NCI-H446 treated with DMSO at 0.1 percent for 48 hours (cell line): ENCODE measurements at regions not wholly inside any gene's neighbourhood (a gene's known extent, or its start where the extent isn't known, plus 50 kb on each side); places are given as distances from the start of the nearest gene placed in this dataset.

Experiments
- DNase-seq: peaks from one replicate; lab custom pipeline; 2025; lab: John Stamatoyannopoulos, UW

DNA sequence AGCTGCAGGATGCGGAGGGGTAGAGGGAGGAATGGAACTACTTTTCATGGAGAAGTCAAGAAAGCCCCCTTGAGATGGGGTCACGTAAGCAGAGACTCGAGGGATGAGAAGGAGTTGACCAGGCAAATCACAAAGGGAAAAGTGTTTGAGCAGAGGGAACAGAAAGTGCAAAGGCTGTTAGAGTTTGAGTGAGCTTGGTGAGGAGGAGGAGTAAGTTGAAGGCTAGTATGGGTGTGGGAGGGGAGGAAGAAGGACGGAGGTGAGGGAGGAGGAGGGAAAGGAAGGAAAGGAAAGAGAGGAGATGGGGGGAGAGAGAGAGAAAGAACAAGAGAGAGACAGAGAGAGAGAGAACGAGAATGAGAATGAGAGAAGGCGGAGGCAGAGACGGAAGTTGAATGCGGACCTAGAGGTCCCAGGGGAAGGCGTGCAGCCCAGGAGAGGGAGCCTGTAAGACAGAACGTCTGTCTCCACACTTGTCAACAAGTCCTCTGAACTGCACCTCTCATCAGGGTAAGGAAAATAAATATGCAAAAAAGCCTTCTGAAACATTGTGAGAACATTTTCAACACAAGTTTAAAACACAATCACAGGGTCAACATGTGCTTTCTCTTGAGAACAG, 279.8 kb upstream of the EEF2KMT start:
- DNase-seq, result no peak

DNA sequence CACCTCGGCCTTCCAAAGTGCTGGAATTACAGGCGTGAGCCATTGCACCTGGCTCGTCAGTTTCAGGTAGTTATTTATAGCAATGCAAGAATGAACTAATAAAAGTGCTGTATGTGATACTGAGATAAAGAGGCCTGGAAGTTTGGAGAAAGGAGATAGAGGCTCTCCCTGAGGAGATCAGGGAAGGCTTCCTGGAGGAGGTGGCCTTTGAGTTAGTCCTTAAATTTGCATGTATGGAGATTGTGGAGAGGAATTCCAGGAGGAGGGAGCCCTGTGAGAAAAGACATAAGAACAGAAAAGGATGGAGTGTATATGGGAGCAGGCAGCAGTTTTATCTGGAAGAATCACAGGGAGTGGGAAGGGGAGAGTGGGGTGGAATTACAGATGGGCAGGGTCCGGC, 276.6 kb upstream of the EEF2KMT start:
- no peak for DNase-seq

DNA sequence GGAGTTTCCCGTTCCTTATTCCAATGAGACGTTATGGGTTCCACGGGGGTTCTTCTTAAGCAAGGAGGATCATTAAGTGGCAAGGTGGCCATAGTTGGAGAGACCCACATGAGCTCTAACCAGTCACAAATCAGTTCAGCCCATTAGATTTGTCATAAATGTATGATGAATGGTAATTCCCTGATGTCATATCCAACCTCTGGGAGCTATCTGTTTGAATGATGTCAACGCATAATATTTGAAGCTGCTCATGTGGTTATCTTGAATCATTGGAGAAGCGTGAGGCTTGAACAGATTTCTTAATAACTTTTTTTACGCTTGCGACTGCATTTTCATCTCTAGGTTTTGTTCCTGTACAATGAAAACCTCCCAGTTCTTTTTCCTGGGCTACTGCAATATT, 270.4 kb upstream of the EEF2KMT start:
- no peak for DNase-seq

DNA sequence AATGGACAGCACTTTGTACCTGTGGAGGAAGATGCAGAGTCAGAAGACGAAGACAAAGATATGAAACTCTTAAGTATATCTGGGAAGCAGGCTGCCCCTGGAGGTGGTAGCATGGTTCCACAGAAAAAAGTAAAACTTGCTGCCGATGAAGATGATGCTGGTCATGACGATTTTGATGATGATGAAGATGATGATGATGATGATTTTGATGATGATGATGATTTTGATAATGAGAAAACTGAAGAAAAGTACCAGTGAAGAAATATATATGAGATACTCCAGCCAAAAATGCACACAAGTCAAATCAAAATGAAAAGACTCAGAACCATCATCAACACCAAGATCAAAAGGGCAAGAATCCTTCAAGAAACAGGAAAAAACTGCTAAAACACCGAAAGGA, 268.5 kb upstream of the EEF2KMT start:
- DNase-seq, result no peak

DNA sequence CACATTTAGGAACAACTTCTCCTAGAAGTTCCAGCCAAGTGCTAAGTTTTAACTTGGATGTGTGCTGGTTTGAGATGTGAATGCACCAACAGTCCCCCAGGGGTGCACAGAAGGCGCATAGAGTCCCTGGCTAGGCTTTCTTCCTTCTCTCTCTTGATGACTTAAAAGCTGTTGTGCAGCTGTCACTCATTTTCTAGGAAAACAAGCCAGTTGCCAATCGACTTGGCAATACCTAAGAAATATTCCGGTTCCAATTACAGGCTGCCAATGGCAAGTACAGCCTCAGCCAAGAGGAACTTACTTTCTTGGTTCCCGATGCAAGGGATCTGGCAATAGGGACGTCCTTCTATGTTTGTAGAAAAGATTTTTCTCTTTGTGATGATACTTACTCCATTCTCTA, 266.6 kb upstream of the EEF2KMT start:
- DNase-seq, result peak; percentile 5

DNA sequence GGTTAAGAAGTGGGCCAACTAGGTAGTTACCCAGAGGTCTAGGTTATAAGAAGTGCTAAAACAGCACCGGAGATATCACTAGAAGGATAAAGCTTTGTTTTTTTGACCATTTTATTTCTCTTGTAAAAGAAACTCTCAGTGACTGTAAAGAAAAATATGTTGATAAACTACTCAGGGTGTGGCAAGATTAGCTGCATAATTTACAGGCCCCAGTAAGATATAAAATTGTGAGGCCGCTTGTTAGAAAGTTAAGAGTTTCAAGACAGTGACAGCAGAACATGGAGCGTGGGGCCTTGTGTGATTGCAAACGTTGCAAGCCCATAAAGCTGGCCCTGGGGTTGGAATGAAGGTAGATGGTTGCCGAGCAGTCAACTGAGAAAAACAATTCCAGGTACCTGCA, 263.7 kb upstream of the EEF2KMT start:
- no peak for DNase-seq

DNA sequence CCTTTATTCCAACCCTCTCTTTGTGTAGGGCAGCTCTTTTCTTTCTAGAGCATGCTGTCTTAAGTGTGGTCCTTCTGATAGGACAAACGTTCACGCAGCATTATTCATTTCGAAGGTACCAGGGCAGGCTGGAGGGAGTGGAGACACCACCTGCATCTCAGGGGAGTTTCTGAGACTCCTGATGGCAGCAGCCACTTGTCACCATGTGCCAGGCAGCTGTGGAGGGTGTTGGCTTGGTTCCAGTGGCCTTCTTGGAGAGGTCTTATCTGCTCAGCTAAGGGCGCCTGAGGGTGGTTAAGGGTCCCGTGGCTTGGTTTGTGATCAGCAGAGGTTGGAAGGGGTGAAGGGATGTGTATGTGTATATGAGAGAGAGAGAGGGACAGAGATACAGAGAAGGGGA, 257.1 kb upstream of the EEF2KMT start:
- DNase-seq, result no peak

DNA sequence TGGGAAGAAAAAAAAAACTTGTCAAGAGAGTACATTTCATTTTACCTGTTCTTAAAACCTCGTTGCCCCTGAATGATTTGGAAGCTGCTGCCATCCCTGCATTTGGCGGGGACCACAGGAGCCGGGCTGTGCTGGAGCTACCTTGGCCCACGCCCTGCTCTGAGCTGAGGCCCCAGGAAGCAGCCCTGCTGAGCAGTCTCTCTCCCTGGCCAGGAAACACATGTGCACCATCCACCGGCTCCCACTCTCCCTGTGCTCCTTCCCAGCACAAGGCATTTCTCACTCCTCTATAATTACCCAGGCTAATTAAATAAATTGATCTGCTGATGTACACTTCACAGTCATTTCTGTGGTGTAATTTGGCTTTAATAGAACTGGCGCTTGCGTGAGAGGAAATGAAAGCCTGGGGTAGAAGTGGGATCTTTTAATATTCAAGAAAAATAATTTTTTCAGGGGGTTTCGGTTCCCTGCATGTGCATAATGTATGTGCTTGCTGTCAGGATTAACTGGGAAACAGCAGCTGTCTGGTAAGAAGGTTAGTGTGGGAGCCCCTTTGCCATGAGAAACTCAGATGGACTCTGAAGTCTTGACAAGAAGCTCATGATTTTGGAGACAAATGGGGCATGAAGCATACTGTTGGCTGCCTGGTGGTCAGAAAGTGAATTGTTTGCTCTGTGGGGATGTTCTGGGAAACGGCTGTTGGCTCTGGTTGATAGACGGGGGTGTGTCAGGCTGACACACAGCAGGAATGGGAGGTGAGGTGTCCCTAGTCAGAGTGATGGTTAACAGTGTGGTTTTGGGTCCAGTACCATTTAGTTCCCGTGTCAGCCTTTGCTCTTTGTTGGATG, 252.3 kb upstream of the EEF2KMT start:
- DNase-seq, result no peak

DNA sequence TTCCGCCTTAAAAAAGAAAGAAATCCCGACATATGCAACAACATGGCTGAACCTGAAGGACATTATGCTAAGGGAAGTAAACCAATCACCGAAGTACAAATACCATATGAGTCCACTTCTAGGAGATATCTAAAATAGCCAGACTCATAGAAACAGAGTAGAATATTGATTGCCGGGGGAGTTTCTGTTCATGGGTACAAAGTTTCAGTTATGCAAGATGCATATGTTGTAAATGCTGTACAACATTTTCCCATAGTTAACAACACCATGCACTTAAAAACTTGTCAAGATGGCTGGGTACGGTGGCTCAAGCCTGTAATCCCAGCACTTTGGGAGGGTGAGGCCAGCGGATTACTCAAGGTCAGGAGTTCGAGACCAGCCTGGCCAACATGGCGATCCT, 251.5 kb upstream of the EEF2KMT start:
- DNase-seq, result no peak

DNA sequence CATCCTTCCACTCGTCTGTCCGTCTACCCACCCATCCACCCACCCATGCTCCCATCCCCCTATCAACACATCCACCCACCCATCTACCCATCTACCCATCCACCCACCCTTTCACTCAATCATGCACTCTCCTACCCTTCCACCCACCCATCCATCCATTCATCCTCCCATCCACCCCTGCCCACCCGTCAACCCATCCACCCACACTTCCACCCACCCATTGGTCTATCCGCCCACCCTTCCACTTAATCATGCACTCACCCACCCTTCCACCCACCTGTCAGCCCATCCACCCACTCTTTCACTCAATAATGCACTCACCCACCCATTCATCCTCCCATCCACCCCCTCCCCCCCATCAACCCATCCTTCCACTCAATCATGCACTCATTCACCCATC, 250.0 kb upstream of the EEF2KMT start:
- no peak for DNase-seq

DNA sequence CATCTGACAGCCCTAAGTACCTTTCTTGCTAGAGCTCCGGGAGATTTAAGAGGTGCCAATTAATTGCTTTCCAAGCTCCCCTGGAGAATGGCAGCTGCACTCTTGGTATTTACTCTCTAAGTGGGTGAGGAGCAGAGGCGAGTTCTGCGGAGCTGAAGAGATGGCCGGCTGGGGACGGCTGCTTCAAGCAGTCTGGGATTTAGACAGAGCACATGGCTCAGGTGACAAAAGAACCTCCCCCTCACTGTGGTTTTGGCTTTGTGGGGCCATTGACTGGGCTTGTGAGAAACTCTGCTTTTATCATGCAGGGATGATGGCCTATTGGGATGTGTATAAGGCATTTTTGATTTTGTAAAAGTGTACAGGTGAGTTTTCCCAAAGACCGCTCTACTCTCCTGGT, 239.3 kb upstream of the EEF2KMT start:
- DNase-seq, result no peak

DNA sequence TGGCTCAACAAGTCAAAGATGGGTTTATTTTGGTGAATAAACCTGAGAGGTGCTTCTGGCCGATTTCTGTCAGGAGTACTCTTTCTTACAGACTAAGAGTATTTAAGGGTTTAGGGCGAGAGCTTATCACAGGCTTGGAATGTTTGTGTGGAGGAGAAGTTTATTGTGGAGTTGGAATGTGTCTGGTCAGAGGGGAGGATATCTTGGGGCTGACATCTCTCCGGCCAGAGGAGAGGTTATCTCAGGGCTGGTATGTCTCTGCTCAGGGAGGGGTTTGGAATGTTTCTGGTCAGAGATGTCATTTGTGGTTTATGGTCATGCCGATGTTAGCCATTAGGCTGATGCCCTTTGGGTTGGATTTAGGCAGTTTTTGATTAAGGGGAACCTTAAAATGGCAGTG, 236.4 kb upstream of the EEF2KMT start:
- no peak for DNase-seq

DNA sequence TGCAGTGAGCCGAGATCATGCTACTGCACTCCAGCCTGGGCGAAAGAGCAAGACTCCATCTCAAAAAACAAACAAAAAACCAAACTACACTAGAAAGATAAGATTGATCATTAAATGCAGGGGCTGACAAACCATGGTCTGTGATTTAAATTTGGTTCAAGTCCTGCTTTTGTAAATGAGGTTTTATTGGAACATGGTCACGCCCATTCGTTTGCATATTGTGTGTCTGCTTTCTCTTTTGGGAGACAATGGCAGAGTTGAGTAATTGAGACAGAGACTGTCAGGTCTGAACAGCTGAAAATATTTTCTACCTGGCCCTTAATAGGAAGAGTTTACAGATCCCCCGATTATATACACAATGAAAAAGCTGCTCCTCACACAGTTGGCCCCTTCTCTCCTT, 235.5 kb upstream of the EEF2KMT start:
- DNase-seq, result no peak

DNA sequence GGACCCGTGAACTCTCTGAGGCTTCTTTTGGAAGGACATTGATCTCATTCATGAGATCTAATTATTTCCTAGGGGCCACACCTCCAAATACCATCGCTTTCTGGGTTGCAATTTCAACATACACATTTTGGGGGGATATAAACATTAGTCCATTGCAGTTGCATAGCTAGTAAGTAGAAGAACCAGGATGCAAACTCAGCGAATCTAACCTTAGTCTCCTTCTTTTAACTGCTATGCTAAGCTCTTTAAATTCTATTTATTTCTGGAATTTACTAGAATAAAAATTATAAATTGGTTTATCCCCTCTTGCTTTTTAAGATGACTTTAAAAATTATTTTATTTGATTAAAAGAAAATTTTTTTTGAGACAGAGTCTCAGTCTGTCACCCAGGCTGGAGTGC, 232.5 kb upstream of the EEF2KMT start:
- DNase-seq, result no peak

DNA sequence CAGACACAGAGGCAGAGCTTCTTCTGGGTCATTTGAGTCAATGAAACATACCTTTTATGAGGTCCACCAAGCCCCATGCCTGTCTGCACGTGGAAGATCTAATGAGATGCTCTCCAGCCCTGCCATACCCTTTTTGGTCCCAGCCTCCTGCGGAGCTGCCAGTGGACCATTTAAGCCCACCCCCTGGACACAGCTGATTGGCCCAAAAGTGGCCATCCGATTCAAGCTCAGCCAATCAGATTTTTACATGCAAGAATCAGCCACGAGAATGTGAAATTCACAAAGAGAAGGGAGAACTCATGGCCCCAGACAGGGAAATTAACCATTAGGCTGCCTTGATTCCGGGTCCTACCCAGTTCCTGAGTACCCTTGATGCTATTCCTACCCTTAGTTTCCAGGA, 231.0 kb upstream of the EEF2KMT start:
- DNase-seq, result no peak

DNA sequence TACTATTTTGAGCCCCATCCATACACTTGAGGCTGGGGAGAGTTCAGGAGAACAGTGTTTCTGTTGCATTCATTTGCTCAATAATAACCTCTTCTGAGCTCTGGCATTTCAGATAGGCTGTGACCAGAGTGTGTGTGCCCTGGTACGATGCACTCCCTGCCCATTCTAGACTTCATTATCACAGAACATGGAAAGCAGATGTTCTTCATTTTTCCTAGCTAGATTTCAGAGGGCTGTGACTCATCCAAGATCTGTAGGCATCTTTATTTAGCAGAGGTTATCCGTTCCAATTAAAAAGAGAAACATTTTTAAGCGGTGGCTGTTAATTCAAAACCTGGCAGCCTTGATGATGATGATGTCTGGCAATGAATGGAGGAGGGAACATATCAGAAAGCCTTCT, 228.8 kb upstream of the EEF2KMT start:
- no peak for DNase-seq

DNA sequence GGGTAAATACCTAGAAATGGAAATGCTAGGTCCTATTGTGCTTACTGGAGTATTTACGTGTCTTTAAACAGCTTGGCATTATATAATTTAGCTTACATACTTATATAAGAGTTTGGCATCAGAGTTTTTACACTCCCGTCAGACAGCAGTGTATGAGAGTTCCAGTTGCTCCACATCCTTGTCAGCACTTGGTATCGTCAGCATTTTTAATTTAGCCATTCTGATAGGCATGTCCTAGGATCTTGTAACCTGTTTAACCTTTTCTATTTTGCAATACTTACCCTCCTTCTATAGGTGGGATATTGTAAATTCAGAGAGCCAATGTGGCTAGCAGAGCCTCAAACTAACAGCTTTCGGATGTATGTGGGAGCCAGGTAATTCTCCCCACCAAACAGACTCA, 228.3 kb upstream of the EEF2KMT start:
- DNase-seq, result no peak

DNA sequence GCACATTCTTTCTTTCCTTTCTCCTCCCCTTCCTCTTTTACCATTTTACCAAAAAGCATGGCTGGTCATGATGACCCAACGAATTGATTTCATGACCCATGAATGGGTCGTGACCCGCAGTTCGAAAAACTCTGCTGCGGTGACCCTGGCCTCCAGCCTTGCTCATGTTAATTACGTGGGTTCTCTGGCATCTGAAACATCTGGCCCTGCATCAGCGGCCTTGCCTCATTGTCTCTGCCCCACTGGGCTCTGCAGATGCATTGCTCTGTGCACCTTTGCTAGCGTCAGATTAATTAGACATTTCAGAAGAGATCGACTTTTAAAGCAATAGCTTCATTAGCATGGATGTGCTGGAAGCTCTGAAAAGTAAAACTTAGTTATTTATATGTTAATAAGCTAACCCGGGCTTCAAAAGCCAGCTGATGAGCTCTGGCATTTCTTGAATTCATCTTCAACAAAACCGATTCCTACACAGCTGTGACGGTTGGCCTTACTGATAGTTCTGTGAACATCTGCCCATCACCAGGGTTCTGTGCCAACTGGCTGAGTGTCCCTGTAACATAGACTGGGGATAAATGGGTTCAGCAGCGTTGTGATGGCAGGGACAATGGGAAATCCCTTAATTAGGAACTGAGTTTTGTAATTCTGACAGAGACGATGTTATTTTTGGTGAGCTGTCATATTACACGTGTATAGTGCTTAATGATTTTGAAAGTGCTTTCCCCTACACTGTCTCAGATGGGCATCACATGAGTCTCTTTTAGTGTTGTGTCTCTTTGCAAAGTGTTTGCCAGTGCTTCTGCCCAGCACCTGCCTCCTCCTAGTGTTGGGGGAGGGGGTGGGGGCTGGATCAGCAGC, 225.9 kb upstream of the EEF2KMT start:
- no peak for DNase-seq

DNA sequence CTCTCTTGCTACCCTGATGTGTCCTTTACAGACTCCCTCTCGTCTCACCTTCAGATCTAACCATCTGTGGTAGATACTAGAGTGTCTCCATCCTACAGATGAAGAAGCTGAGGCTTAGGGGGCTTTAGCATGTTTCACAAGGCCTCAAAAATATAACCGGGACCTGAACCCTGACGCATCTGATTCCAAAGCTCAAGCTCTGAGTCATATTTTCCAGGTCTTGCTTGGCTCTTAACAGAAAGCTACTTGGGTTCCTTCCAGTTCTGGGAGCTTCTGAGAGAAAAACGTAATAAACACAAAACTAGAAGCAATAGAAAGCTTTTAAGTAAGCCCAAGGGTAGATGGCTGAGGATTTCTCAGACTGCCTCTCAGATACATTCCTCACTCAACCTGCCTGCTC, 224.3 kb upstream of the EEF2KMT start:
- DNase-seq, result no peak

DNA sequence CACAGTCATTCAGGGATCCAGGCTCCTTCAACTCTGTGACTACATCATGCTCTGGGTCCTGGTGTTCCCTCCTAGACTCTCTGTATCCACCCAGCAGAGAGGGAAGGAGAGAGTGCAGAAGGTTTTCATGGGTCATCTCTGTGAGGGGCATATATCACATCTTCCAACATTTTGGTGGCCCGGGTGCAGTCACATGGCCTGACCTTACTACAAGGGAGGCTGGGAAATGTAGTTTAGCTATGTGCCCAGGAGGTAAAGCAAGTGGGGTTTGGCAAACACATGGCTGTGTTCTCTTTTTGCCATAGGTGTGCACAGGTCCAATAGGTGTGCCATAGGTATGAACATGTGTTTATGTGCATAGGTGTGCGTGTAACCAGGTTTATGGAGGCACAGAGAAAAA, 222.2 kb upstream of the EEF2KMT start:
- DNase-seq, result no peak

DNA sequence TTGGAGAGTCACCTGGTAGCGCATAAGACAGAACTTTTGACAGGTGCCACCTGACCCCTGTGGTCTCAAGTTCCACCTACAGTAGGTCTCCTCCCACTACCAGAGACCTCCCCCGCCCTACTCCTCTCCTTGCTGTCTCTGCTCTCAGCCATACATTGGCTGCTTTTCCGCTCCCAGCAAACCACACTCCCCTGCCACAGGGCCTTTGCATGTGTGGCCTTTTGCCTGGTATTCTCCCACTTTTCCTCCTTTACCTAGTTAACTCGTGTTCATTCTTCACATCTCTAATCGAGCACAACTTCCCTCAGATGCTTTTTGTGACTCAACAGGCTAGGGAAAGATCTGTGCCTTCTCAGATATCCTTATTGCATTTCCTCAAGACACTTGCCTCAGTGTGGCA, 218.3 kb upstream of the EEF2KMT start:
- no peak for DNase-seq

DNA sequence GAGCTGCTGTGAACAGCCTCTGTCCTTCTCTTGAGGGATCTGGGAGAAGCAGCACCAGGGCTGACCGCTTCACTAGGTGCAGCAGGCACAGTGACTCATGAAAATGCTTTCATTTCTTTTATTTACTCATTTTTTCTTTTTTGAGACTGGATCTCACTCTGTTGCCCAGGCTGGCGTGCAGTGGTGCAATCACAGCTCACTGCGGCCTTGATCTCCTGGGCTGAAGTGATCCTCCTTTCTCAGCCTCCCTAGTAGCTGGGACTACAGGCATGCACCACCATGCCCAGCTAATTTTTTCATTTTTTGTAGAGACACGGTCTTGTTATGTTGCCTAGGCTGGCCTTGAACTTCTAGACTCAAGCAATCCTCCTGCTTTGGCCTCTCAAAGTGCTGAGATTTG, 216.8 kb upstream of the EEF2KMT start:
- DNase-seq, result no peak
